Activated CD4-positive, CD25-positive, alpha-beta regulatory T cell treated with anti-CD3 and anti-CD28 coated beads, Interleukin-2, amount 50 U/mL, for 16 hours (primary cell): ENCODE measurements at regions not wholly inside any gene's neighbourhood (a gene's known extent, or its start where the extent isn't known, plus 50 kb on each side); places are given as distances from the start of the nearest gene placed in this dataset.
"Not testable (repeated sequence)": the region's sequence is repeated elsewhere in the genome, so short reads cannot be mapped to it uniquely, and the experiment has no call there.

ENCODE experiments used
- DNase-seq: peaks from one replicate; pipeline ENCODE4 v3.0.0-alpha.2; 2020; ENCODE audit warnings: low read depth, low spot score

- peak; percentile 12 for DNase-seq
Observed at GRCh38 chr14:106039400-106039799, 513.0 kb downstream of the TMEM121 start.

- no peak for DNase-seq
Observed at GRCh38 chr14:106044515-106044914, 518.1 kb downstream of the TMEM121 start.

- DNase-seq = peak; percentile 69
Observed at GRCh38 chr14:106044949-106045596, 518.7 kb downstream of the TMEM121 start.

- DNase-seq = no peak
Observed at GRCh38 chr14:106051796-106052195, 525.4 kb downstream of the TMEM121 start.

- DNase-seq = no peak
Observed at GRCh38 chr14:106055289-106055688, 528.9 kb downstream of the TMEM121 start.

- no peak for DNase-seq
Observed at GRCh38 chr14:106058342-106058741, 532.0 kb downstream of the TMEM121 start.

GRCh38 chr14:106060276-106060975, 534.0 kb downstream of the TMEM121 start:
- no peak for DNase-seq

GRCh38 chr14:106061877-106062500, 535.6 kb downstream of the TMEM121 start:
- DNase-seq = peak; percentile 68

- no peak for DNase-seq
Observed at GRCh38 chr14:106062502-106063272, 536.3 kb downstream of the TMEM121 start.

- DNase-seq = no peak
Observed at GRCh38 chr14:106067935-106068334, 541.6 kb downstream of the TMEM121 start.

- DNase-seq = no peak
Observed at GRCh38 chr14:106069804-106070625, 543.6 kb downstream of the TMEM121 start.

GRCh38 chr14:106080922-106081321, 554.5 kb downstream of the TMEM121 start:
- DNase-seq = no peak

- not testable (repeated sequence) for DNase-seq
Observed at GRCh38 chr14:106081721-106082120, 555.3 kb downstream of the TMEM121 start.

- DNase-seq = no peak
Observed at GRCh38 chr14:106083082-106083481, 556.7 kb downstream of the TMEM121 start.

GRCh38 chr14:106087837-106088236, 561.5 kb downstream of the TMEM121 start:
- no peak for DNase-seq

GRCh38 chr14:106088860-106089259, 562.5 kb downstream of the TMEM121 start:
- DNase-seq = not testable (repeated sequence)

- no peak for DNase-seq
Observed at GRCh38 chr14:106094654-106095189, 568.3 kb downstream of the TMEM121 start.

GRCh38 chr14:106107703-106108102, 581.3 kb downstream of the TMEM121 start:
- DNase-seq = no peak

- DNase-seq = no peak
Observed at GRCh38 chr14:106109337-106109736, 583.0 kb downstream of the TMEM121 start.

- DNase-seq = no peak
Observed at GRCh38 chr14:106115401-106115800, 589.0 kb downstream of the TMEM121 start.
